Transverse colon (tissue), 4 donors: ENCODE measurements at regions not wholly inside any gene's neighbourhood (a gene's known extent, or its start where the extent isn't known, plus 50 kb on each side); places are given as distances from the start of the nearest gene placed in this dataset.
"Not testable (repeated sequence)": the region's sequence is repeated elsewhere in the genome, so short reads cannot be mapped to it uniquely, and the experiment has no call there.

Experiments used
- DNase-seq: peaks from one replicate; pipeline ENCODE4 v3.0.0-alpha.2; 2019
- H3K27ac ChIP-seq, 4 donors: fragments of 200-600 bp; sonication (generic); 2 replicates each; pipeline ENCODE4 v1.5.1; 2016 to 2018; ENCODE audit warnings: inconsistent platforms in 4 of 4
- H3K27me3 ChIP-seq: fragments of 200-600 bp; sonication (generic); 2 replicates; pipeline ENCODE4 v1.5.1; 2017; ENCODE audit warnings: inconsistent platforms
- H3K36me3 ChIP-seq, 4 donors: fragments of 200-600 bp; sonication (generic); 2 replicates each; pipeline ENCODE4 v1.5.1; 2017 to 2019; ENCODE audit warnings: inconsistent platforms in 4 of 4
- H3K4me1 ChIP-seq, 4 donors: fragments of 200-600 bp; sonication (generic); 2 replicates each; pipeline ENCODE4 v1.5.1; 2017 to 2020; ENCODE audit warnings: inconsistent platforms in 4 of 4
- H3K4me3 ChIP-seq, 4 donors: fragments of 200-600 bp; sonication (generic); 1 replicate in 1 of 4; 2 replicates in 3 of 4; pipeline versions ENCODE4 v1.5.1 to v1.6.1; 2017 to 2019; ENCODE audit warnings: inconsistent platforms in 4 of 4
- H3K9me3 ChIP-seq, 2 donors: fragments of 200-600 bp; sonication (generic); 2 replicates each; pipeline ENCODE4 v1.5.1; 2017 to 2019; ENCODE audit warnings: inconsistent platforms in 2 of 2
- CTCF ChIP-seq, 5 experiments: fragments of 200-600 bp in 3 of 5; fragments of 450-650 bp in 2 of 5; sonication (generic) in 3 of 5; IDR thresholded peaks; 1 replicate in 2 of 5; 2 replicates in 3 of 5; pipeline ENCODE4 v1.5.1; 2016 to 2017; ENCODE audit warnings: antibody characterized with exemption in 5 of 5, inconsistent platforms in 3 of 5, mild to moderate bottlenecking in 2 of 5, moderate library complexity in 1 of 5
- EP300 ChIP-seq: sonication (generic); formaldehyde crosslinking; IDR thresholded peaks from one replicate; pipeline ENCODE4 v1.6.1; 2017; ENCODE audit warnings: antibody characterized with exemption, low read depth
- POLR2A ChIP-seq: fragments of 450-650 bp; IDR thresholded peaks from one replicate; pipeline ENCODE4 v1.6.1; 2016; ENCODE audit warnings: antibody characterized with exemption, mild to moderate bottlenecking, moderate library complexity
- POLR2AphosphoS5 ChIP-seq, 3 donors: sonication (generic); formaldehyde crosslinking; IDR thresholded peaks; one replicate each; pipeline ENCODE4 v1.6.1; 2016; ENCODE audit warnings: antibody characterized with exemption in 3 of 3
- WGBS, 2 donors: methylation state at CpG; one replicate each; pipeline ENCODE4 v1.1.5; 2018; ENCODE audit warnings: low coverage in 1 of 2; 5-methylcytosine and 5-hydroxymethylcytosine counted together
- in situ Hi-C, 4 donors: fragments of 200-750 bp; cut with MboI; loops; one replicate each; pipeline versions ENCODE4 v1.15.0 to v1.15.1; 2017; ENCODE audit warnings: low sequenced_read_pairs in 3 of 4, low pct_ligation_motif_present in 1 of 4, low pct_unique_long_range_greater_than_20kb in 1 of 4
- intact Hi-C: fragments of 100-400 bp; cut with DNase I; formaldehyde crosslinking; loops from one replicate; pipeline ENCODE4 v1.15.1; 2023; ENCODE audit warnings: low total_unique reads

GRCh38 chr3:153639631-153640030 lies 477.6 kb downstream of the RAP2B start:
- H3K9me3 ChIP-seq, result no peaks in the 10 kb centered on the region
- H3K4me3 ChIP-seq, result no peak overlapping the region
- in situ Hi-C loops, result no loop called here
- no peaks in the 10 kb centered on the region for H3K36me3 ChIP-seq
- no peaks in the 10 kb centered on the region for H3K27me3 ChIP-seq
- intact Hi-C loops, result no loop called here
- no peak for DNase-seq
- no peak for TF ChIP-seq POLR2AphosphoS5 (IDR thresholded peaks at IDR 0.05)
- no peak for TF ChIP-seq POLR2A
- H3K4me1 ChIP-seq, result peaks cover 0 to 16% (median 8%) of the 10 kb centered on the region in 4 donors
- 33 to 79% methylated on average over 1 of the region's 1 CpG for WGBS, 2 donors
- H3K27ac ChIP-seq, result peak overlapping the region in 1 of 4 donors; percentile 40

- intact Hi-C loops, result no loop called here
- in situ Hi-C loops, result no loop called here
- Histone ChIP-seq H3K27me3 (no peaks in the 10 kb centered on the region), H3K4me3 (no peak overlapping the region), H3K9me3 (no peaks in the 10 kb centered on the region), H3K27ac (peak overlapping the region in 2 of 4 donors; percentile 21 to 40), H3K4me1 (peaks cover 0 to 16% (median 8%) of the 10 kb centered on the region in 4 donors), H3K36me3 (no peaks in the 10 kb centered on the region)
- 48 to 65% methylated on average over 3 to 8 of the region's 8 CpGs for WGBS, 2 donors
- peak; percentile 85 for DNase-seq
- TF ChIP-seq EP300 (no peak), POLR2AphosphoS5 (IDR thresholded peaks at IDR 0.05) (no peak), CTCF (IDR thresholded peaks at IDR 0.05) (no peak), POLR2A (no peak)
Measured at GRCh38 chr3:153640689-153641665, 479.0 kb downstream of the RAP2B start.

GRCh38 chr3:153642576-153642975 lies 478.6 kb upstream of the ARHGEF26 start:
- in situ Hi-C loops, H3K4me3 ChIP-seq, H3K36me3 ChIP-seq, DNase-seq, H3K27ac ChIP-seq, H3K27me3 ChIP-seq, H3K9me3 ChIP-seq, intact Hi-C loops: not testable (repeated sequence)
- H3K4me1 ChIP-seq, result peaks cover 0 to 16% (median 8%) of the 10 kb centered on the region in 4 donors

DNA sequence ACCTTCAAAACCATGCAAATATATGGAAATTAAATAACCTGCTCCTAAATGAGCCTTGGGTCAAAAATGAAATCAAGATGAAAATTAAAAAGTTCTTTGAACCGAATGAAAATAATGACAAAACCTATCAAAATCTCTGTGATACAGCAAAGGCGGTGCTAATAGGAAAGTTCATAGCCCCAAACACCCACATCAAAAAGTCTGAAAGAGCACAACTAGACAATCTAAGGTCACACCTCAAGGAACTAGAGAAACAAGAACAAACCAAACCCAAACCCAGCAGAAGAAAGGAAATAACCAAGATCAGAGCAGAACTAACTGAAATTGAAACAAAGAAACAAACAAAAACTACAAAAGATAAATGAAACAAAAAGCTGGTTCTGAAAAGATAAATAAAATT lies 477.7 kb upstream of the ARHGEF26 start:
- H3K4me1 ChIP-seq, result peaks cover 0 to 16% (median 8%) of the 10 kb centered on the region in 4 donors
- H3K4me3 ChIP-seq, H3K27ac ChIP-seq, H3K36me3 ChIP-seq, H3K9me3 ChIP-seq, intact Hi-C loops, in situ Hi-C loops, DNase-seq, H3K27me3 ChIP-seq: not testable (repeated sequence)
- 40 to 73% methylated on average over 2 of the region's 2 CpGs for WGBS, 2 donors

DNA sequence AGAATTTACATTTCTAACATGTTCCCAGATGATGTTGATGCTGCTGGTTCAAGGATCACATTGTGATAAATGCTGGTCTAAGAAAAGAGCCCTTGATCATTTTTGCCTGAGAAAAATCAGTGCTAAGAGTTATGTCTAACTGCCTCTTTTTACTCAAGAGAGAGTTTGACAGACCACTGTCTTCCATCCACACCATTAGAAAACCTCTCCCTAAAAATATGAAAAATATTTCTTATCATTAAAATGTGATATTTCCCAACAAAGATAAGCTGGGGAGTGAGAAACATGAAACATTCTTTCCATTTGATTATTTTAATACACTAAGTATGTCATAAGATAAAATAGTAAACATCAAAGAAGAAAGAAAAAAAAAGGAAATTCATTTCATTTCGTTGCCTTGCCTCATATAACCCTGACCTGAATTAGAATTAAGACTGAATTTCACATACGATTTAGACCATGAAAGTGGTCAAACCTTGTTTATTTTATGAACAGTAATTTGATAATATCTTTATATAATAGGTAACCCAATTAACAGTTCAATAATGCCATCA lies 471.8 kb upstream of the ARHGEF26 start:
- no peaks in the 10 kb centered on the region for H3K27me3 ChIP-seq
- intact Hi-C loops, result no loop called here
- H3K9me3 ChIP-seq, result no peaks in the 10 kb centered on the region
- DNase-seq, result no peak
- H3K4me1 ChIP-seq, result no peaks in the 10 kb centered on the region
- H3K36me3 ChIP-seq, result no peaks in the 10 kb centered on the region
- in situ Hi-C loops, result no loop called here
- 71 to 75% methylated on average over 2 of the region's 2 CpGs for WGBS, 2 donors
- H3K27ac ChIP-seq, result no peak overlapping the region
- TF ChIP-seq POLR2A (no peak), POLR2AphosphoS5 (IDR thresholded peaks at IDR 0.05) (no peak), EP300 (no peak), CTCF (IDR thresholded peaks at IDR 0.05) (no peak)
- H3K4me3 ChIP-seq, result no peak overlapping the region
